Right lobe of liver (tissue), 6 donors: ENCODE measurements at regions not wholly inside any gene's neighbourhood (a gene's known extent, or its start where the extent isn't known, plus 50 kb on each side); places are given as distances from the start of the nearest gene placed in this dataset.
"Not testable (repeated sequence)": the region's sequence is repeated elsewhere in the genome, so short reads cannot be mapped to it uniquely, and the experiment has no call there.

Experiments used
- ATAC-seq, 4 donors: fragments of 200-7000 bp; cut with Tn5 transposase; one replicate each; pipeline ENCODE4 v1.9.1; 2020; ENCODE audit warnings: mild to moderate bottlenecking in 4 of 4, moderate library complexity in 4 of 4
- DNase-seq, 3 donors: peaks; one replicate each; pipeline ENCODE4 v3.0.0-alpha.2; 2020
- H3K27ac ChIP-seq, 3 donors: fragments of 200-600 bp; one replicate each; pipeline ENCODE4 v1.8.0; 2022
- H3K27me3 ChIP-seq, 2 donors: fragments of 200-600 bp; one replicate each; pipeline ENCODE4 v1.8.0; 2022
- H3K36me3 ChIP-seq, 4 donors: fragments of 200-600 bp; sonication (generic) in 1 of 4; one replicate each; pipeline versions ENCODE4 v1.5.1 to v1.8.0; 2017 to 2022; ENCODE audit warnings: control low read depth in 1 of 4
- H3K4me1 ChIP-seq, 4 donors: fragments of 200-600 bp; sonication (generic) in 1 of 4; one replicate each; pipeline versions ENCODE4 v1.5.1 to v1.8.0; 2017 to 2022; ENCODE audit warnings: control low read depth in 1 of 4
- H3K4me3 ChIP-seq, 3 donors: fragments of 200-600 bp; one replicate each; pipeline ENCODE4 v1.8.0; 2022
- H3K9me3 ChIP-seq, 4 donors: fragments of 200-600 bp; sonication (generic) in 1 of 4; one replicate each; pipeline versions ENCODE4 v1.5.1 to v1.8.0; 2017 to 2022; ENCODE audit warnings: control low read depth in 1 of 4
- CTCF ChIP-seq, 4 donors: fragments of 200-600 bp in 3 of 4; fragments of 450-650 bp in 1 of 4; IDR thresholded peaks; one replicate each; pipeline versions ENCODE4 v1.5.1 to v1.8.0; 2016 to 2022; ENCODE audit warnings: antibody characterized with exemption in 4 of 4, mild to moderate bottlenecking in 2 of 4
- POLR2A ChIP-seq: fragments of 450-650 bp; IDR thresholded peaks from one replicate; pipeline ENCODE4 v1.6.1; 2017; ENCODE audit warnings: antibody characterized with exemption, mild to moderate bottlenecking
- WGBS: methylation state at CpG from one replicate; pipeline ENCODE4 v1.1.6; 2018; ENCODE audit warnings: low coverage, low lambda C conversion rate; ENCODE audit not compliant: insufficient coverage; ENCODE audit errors: missing lambda C conversion rate; 5-methylcytosine and 5-hydroxymethylcytosine counted together
- intact Hi-C, 2 donors: fragments of 100-400 bp; cut with DNase I; formaldehyde crosslinking; loops; one replicate each; pipeline versions ENCODE4 v1.11.2 to v1.14.1; 2022
- donor health status: DM: no; HTN: yes; CAD: no.
- donor health status: DM: no; HTN: no; CAD: no.
- donor health status: DM: no; HTN: no; CAD: no.
- donor health status: DM: no; HTN: yes; CAD: no.
- donor health status: DM: no; HTN: yes; CAD: no.

DNA sequence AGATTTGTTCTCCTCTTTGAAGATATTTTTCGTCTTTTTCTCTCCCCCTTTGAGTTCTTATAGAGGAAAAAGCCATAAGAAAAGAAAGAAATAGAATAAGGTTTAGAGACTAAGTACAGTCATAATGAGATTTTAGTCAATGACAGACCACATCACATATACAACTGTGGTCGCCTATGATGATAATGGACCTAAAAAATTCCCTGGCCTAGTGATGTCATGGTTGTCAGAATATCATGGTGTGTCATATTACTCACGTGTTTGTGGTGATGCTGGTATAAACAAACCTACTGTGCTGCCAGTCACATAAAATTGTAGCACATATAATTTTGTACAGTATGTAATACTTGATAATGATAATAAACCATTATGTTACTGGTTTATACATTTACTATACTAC is 1096.1 kb downstream of the OLFM4 start:
- H3K4me3 ChIP-seq: no peak overlapping the region
- ATAC-seq (no peak), DNase-seq (no peak)
- TF ChIP-seq CTCF (IDR thresholded peaks at IDR 0.05) (no peak), POLR2A (no peak)
- H3K27me3 ChIP-seq: no peaks in the 10 kb centered on the region
- H3K27ac ChIP-seq: no peak overlapping the region
- intact Hi-C loops: no loop called here
- 60% methylated on average over 3 of the region's 3 CpGs for WGBS
- H3K36me3 ChIP-seq: no peaks in the 10 kb centered on the region
- H3K4me1 ChIP-seq: no peaks in the 10 kb centered on the region
- H3K9me3 ChIP-seq: no peaks in the 10 kb centered on the region

- 49% methylated on average over 3 of the region's 9 CpGs for WGBS
- H3K4me1 ChIP-seq, H3K9me3 ChIP-seq, H3K27me3 ChIP-seq, DNase-seq, H3K36me3 ChIP-seq, intact Hi-C loops, ATAC-seq, H3K27ac ChIP-seq, H3K4me3 ChIP-seq: not testable (repeated sequence)
These were observed 1102.3 kb downstream of the OLFM4 start for GRCh38 chr13:54130931-54131330.

GRCh38 chr13:54131433-54131832 is 1102.8 kb downstream of the OLFM4 start:
- H3K4me1 ChIP-seq, H3K27ac ChIP-seq, ATAC-seq, H3K36me3 ChIP-seq, H3K27me3 ChIP-seq, intact Hi-C loops, H3K4me3 ChIP-seq, DNase-seq, H3K9me3 ChIP-seq: not testable (repeated sequence)
- 56% methylated on average over 3 of the region's 3 CpGs for WGBS

DNA sequence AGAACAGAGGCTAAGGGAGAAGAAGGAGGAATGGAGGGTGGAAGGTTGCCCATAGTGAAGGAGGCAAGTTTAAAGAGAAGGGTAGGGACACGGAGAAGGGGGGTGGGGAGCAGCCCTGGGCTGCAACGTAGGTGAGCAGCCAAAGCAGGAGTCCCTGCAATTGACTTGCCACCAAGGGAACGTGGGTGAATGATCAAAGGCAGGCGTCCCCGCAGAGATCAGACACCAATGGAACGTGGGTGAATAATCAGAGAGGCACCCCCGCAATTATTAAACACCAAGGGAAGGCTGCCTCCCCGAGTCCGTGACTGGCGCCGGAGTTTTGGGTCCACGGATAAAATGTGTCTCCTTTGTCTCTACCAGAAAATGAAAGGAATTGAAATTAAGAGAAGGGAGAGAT is 1103.5 kb downstream of the OLFM4 start:
- DNase-seq, intact Hi-C loops, H3K4me3 ChIP-seq, H3K36me3 ChIP-seq, H3K27ac ChIP-seq, H3K4me1 ChIP-seq, ATAC-seq, H3K27me3 ChIP-seq, H3K9me3 ChIP-seq: not testable (repeated sequence)
- WGBS: 67% methylated on average over 2 of the region's 12 CpGs

GRCh38 chr13:54132720-54133119 is 1104.1 kb downstream of the OLFM4 start:
- ATAC-seq, H3K4me3 ChIP-seq, H3K36me3 ChIP-seq, DNase-seq, H3K9me3 ChIP-seq, H3K27ac ChIP-seq, intact Hi-C loops, H3K27me3 ChIP-seq, H3K4me1 ChIP-seq: not testable (repeated sequence)
- WGBS: 55% methylated on average over 5 of the region's 9 CpGs

GRCh38 chr13:54133746-54134145 is 1105.1 kb downstream of the OLFM4 start:
- H3K4me1 ChIP-seq: no peaks in the 10 kb centered on the region
- no peaks in the 10 kb centered on the region for H3K27me3 ChIP-seq
- no peak overlapping the region for H3K27ac ChIP-seq
- intact Hi-C loops: no loop called here
- no peak for ATAC-seq
- TF ChIP-seq CTCF (IDR thresholded peaks at IDR 0.05) (no peak), POLR2A (no peak)
- H3K9me3 ChIP-seq: no peaks in the 10 kb centered on the region
- no peaks in the 10 kb centered on the region for H3K36me3 ChIP-seq
- DNase-seq: no peak
- H3K4me3 ChIP-seq: no peak overlapping the region
- 52% methylated on average over 6 of the region's 6 CpGs for WGBS

DNA sequence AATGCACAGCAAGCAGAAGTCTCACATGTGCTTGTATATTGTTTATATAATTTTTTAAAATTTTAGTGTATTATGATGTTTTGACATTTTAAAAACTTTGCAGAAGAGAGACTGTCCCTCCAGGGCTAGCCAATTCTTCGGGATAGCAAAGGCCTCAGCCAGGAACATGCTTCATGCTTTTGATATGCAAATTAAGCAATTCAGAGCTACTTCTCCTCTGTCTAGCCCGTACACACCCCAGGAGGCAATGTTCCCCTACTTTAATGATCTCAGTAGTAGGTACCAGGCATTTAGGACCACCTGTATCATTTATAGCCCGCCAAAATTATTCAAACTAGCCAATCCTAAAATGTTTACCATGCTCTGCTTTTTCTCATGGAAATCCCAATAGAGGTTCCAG is 1116.2 kb downstream of the OLFM4 start:
- H3K4me1 ChIP-seq: no peaks in the 10 kb centered on the region
- WGBS: 60% methylated on average over 3 of the region's 3 CpGs
- no peaks in the 10 kb centered on the region for H3K27me3 ChIP-seq
- no peaks in the 10 kb centered on the region for H3K36me3 ChIP-seq
- ATAC-seq (no peak), DNase-seq (no peak)
- H3K27ac ChIP-seq: no peak overlapping the region
- no peaks in the 10 kb centered on the region for H3K9me3 ChIP-seq
- H3K4me3 ChIP-seq: no peak overlapping the region
- TF ChIP-seq POLR2A: no peak
- TF ChIP-seq CTCF (IDR thresholded peaks at IDR 0.05): no peak
- intact Hi-C loops: no loop called here
